ENCODE measurements at regions not wholly inside any gene's neighbourhood (a gene's known extent, or its start where the extent isn't known, plus 50 kb on each side); places are given as distances from the start of the nearest gene placed in this dataset.

GRCh38 chr4:79182209-79182608 is 143.7 kb downstream of the NAA11 start:
- TF ChIP-seq, protein P1, sequence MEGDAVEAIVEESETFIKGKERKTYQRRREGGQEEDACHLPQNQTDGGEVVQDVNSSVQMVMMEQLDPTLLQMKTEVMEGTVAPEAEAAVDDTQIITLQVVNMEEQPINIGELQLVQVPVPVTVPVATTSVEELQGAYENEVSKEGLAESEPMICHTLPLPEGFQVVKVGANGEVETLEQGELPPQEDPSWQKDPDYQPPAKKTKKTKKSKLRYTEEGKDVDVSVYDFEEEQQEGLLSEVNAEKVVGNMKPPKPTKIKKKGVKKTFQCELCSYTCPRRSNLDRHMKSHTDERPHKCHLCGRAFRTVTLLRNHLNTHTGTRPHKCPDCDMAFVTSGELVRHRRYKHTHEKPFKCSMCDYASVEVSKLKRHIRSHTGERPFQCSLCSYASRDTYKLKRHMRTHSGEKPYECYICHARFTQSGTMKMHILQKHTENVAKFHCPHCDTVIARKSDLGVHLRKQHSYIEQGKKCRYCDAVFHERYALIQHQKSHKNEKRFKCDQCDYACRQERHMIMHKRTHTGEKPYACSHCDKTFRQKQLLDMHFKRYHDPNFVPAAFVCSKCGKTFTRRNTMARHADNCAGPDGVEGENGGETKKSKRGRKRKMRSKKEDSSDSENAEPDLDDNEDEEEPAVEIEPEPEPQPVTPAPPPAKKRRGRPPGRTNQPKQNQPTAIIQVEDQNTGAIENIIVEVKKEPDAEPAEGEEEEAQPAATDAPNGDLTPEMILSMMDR (IDR thresholded peaks at IDR 0.05; ENCODE audit: insufficient read depth, low read length): no peak
- no peak for TF ChIP-seq POLR2AphosphoS5 (IDR thresholded peaks at IDR 0.05; ENCODE audit: low read depth)
- no peak for TF ChIP-seq REST (IDR thresholded peaks at IDR 0.05; ENCODE audit: insufficient replicate concordance, low read depth)

All from HL-60 (cell line).